DOHH2 (cell line): ENCODE measurements at regions not wholly inside any gene's neighbourhood (a gene's known extent, or its start where the extent isn't known, plus 50 kb on each side); places are given as distances from the start of the nearest gene placed in this dataset.

ENCODE experiments used
- H3F3A ChIP-seq: fragments of 200-600 bp; sonication (generic), shearing (Covaris generic); 2 replicates; pipeline ENCODE4 v1.6.0; 2016; ENCODE audit warnings: antibody characterized with exemption, mild to moderate bottlenecking; ENCODE audit not compliant: control insufficient read depth, insufficient read depth
- H3K27ac ChIP-seq: fragments of 200-600 bp; sonication (generic); 2 replicates; pipeline ENCODE4 v1.5.1; 2014; ENCODE audit warnings: low read depth, mild to moderate bottlenecking, low read length, moderate library complexity
- H3K27me3 ChIP-seq: fragments of 200-600 bp; sonication (generic); 2 replicates; pipeline ENCODE4 v1.6.1; 2014; ENCODE audit warnings: mild to moderate bottlenecking, low read length, mixed read lengths; ENCODE audit not compliant: control insufficient read depth
- H3K36me3 ChIP-seq: fragments of 200-600 bp; sonication (generic); 2 replicates; pipeline ENCODE4 v1.6.1; 2014; ENCODE audit warnings: mild to moderate bottlenecking, low read length, moderate library complexity, mixed read lengths; ENCODE audit not compliant: control insufficient read depth
- H3K4me1 ChIP-seq: fragments of 200-600 bp; sonication (generic); 2 replicates; pipeline ENCODE4 v1.6.1; 2014; ENCODE audit warnings: mild to moderate bottlenecking, low read length, mixed read lengths; ENCODE audit not compliant: control insufficient read depth
- H3K4me2 ChIP-seq: fragments of 200-600 bp; sonication (generic); 2 replicates; pipeline ENCODE4 v1.6.0; 2014; ENCODE audit warnings: mild to moderate bottlenecking, low read length, moderate library complexity
- H3K4me3 ChIP-seq: fragments of 200-600 bp; sonication (generic); 2 replicates; pipeline ENCODE4 v1.5.1; 2014; ENCODE audit warnings: mild to moderate bottlenecking, low read length, mixed read lengths
- H3K79me2 ChIP-seq: fragments of 200-600 bp; sonication (generic); 2 replicates; pipeline ENCODE4 v1.6.1; 2014; ENCODE audit warnings: mild to moderate bottlenecking, low read length, mixed read lengths; ENCODE audit not compliant: control insufficient read depth
- H3K9me2 ChIP-seq: fragments of 200-600 bp; sonication (generic); replicated peaks from 2 replicates; pipeline ENCODE4 v1.6.1; 2014; ENCODE audit warnings: mild to moderate bottlenecking, low read length, mixed read lengths; ENCODE audit not compliant: control insufficient read depth
- H3K9me3 ChIP-seq: fragments of 200-600 bp; sonication (generic); 2 replicates; pipeline ENCODE4 v1.6.1; 2014; ENCODE audit warnings: antibody characterized with exemption, low read length, mixed read lengths; ENCODE audit not compliant: control insufficient read depth, insufficient read depth
- H4K20me1 ChIP-seq: fragments of 200-600 bp; sonication (generic); 2 replicates; pipeline ENCODE4 v1.6.0; 2014; ENCODE audit warnings: low read depth, mild to moderate bottlenecking, antibody characterized with exemption, low read length, moderate library complexity; ENCODE audit not compliant: control insufficient read depth, insufficient read depth
- CTCF ChIP-seq: fragments of 200-600 bp; sonication (generic); IDR thresholded peaks from one replicate; pipeline ENCODE4 v1.5.1; 2014; ENCODE audit warnings: antibody characterized with exemption, mild to moderate bottlenecking, low read depth, low read length; ENCODE audit not compliant: poor library complexity, severe bottlenecking
- EZH2phosphoT487 ChIP-seq: fragments of 200-600 bp; sonication (generic); IDR thresholded peaks from 2 replicates; pipeline ENCODE4 v1.6.1; 2017; ENCODE audit warnings: borderline replicate concordance, mild to moderate bottlenecking, antibody characterized with exemption, low read length, moderate library complexity, mixed read lengths

GRCh38 chr7:21103426-21104123 is 316.9 kb upstream of the SP8 start:
- Histone ChIP-seq H3K79me2 (no peaks in the 10 kb centered on the region), H3K4me1 (no peaks in the 10 kb centered on the region), H3F3A (no peaks in the 10 kb centered on the region), H3K9me2 (no peaks in the 10 kb centered on the region), H3K4me3 (no peak overlapping the region), H3K4me2 (no peak overlapping the region), H3K27me3 (no peaks in the 10 kb centered on the region), H3K9me3 (no peaks in the 10 kb centered on the region), H3K27ac (no peak overlapping the region), H4K20me1 (no peaks in the 10 kb centered on the region), H3K36me3 (no peaks in the 10 kb centered on the region)
- TF ChIP-seq EZH2phosphoT487 = no peak
- no peak for TF ChIP-seq CTCF

- TF ChIP-seq CTCF = no peak
- TF ChIP-seq EZH2phosphoT487 = no peak
- no peak overlapping the region for H3K27ac ChIP-seq
- no peak overlapping the region for H3K4me3 ChIP-seq
- H4K20me1 ChIP-seq = no peaks in the 10 kb centered on the region
- no peaks in the 10 kb centered on the region for H3K9me2 ChIP-seq
- H3K4me2 ChIP-seq = no peak overlapping the region
- H3K79me2 ChIP-seq = no peaks in the 10 kb centered on the region
- H3F3A ChIP-seq = no peaks in the 10 kb centered on the region
- H3K27me3 ChIP-seq = no peaks in the 10 kb centered on the region
- no peaks in the 10 kb centered on the region for H3K4me1 ChIP-seq
- no peaks in the 10 kb centered on the region for H3K36me3 ChIP-seq
- H3K9me3 ChIP-seq = no peaks in the 10 kb centered on the region
Observed at GRCh38 chr7:21104124-21104500, 317.4 kb upstream of the SP8 start.

GRCh38 chr7:21106296-21106732 is 319.6 kb upstream of the SP8 start:
- no peaks in the 10 kb centered on the region for H3K4me1 ChIP-seq
- H4K20me1 ChIP-seq = no peaks in the 10 kb centered on the region
- H3K27me3 ChIP-seq = no peaks in the 10 kb centered on the region
- H3K36me3 ChIP-seq = no peaks in the 10 kb centered on the region
- H3F3A ChIP-seq = no peaks in the 10 kb centered on the region
- H3K9me3 ChIP-seq = no peaks in the 10 kb centered on the region
- H3K9me2 ChIP-seq = no peaks in the 10 kb centered on the region
- no peak for TF ChIP-seq CTCF
- no peak overlapping the region for H3K27ac ChIP-seq
- no peaks in the 10 kb centered on the region for H3K79me2 ChIP-seq
- H3K4me2 ChIP-seq = no peak overlapping the region
- H3K4me3 ChIP-seq = no peak overlapping the region

GRCh38 chr7:21107101-21107500 is 320.4 kb upstream of the SP8 start:
- Histone ChIP-seq H3K79me2 (no peaks in the 10 kb centered on the region), H3K4me1 (no peaks in the 10 kb centered on the region), H3K27ac (no peak overlapping the region), H3K9me3 (no peaks in the 10 kb centered on the region), H3K4me3 (no peak overlapping the region), H4K20me1 (no peaks in the 10 kb centered on the region), H3F3A (no peaks in the 10 kb centered on the region), H3K9me2 (no peaks in the 10 kb centered on the region), H3K36me3 (no peaks in the 10 kb centered on the region), H3K27me3 (no peaks in the 10 kb centered on the region), H3K4me2 (no peak overlapping the region)
- TF ChIP-seq EZH2phosphoT487 = no peak
- TF ChIP-seq CTCF = no peak
